Common myeloid progenitor, CD34-positive (primary cell): ENCODE measurements at regions not wholly inside any gene's neighbourhood (a gene's known extent, or its start where the extent isn't known, plus 50 kb on each side); places are given as distances from the start of the nearest gene placed in this dataset.

ENCODE experiments used
- CTCF ChIA-PET: fragments of 350-600 bp; sonication (Branson Sonifier 250); formaldehyde crosslinking; loops from one replicate; lab custom pipeline; 2021; ENCODE audit warnings: antibody characterized with exemption; lab: Charles Lee
- POLR2A ChIA-PET: fragments of 350-600 bp; sonication (Branson Sonifier 250); formaldehyde crosslinking; loops from one replicate; lab custom pipeline; 2021; ENCODE audit warnings: antibody characterized with exemption; lab: Charles Lee
- DNase-seq, 3 donors: peaks; one replicate each; pipeline versions ENCODE4 v3.0.0 to v3.0.0-alpha.2; 2013
- H3K27ac ChIP-seq, 2 experiments: 1 replicate in 1 of 2; 2 replicates in 1 of 2; pipeline ENCODE4 v1.7.0; 2013; ENCODE audit warnings: inconsistent platforms in 2 of 2, low read length in 2 of 2, mild to moderate bottlenecking in 2 of 2, low read depth in 1 of 2, moderate library complexity in 1 of 2; ENCODE audit not compliant: severe bottlenecking in 2 of 2, insufficient read depth in 1 of 2, poor library complexity in 1 of 2
- H3K27me3 ChIP-seq, 5 experiments: replicated peaks in 2 of 5; 1 replicate in 3 of 5; 2 replicates in 2 of 5; pipeline versions ENCODE4 v1.6.1 to v1.7.0; 2013; ENCODE audit warnings: low read length in 4 of 5, mild to moderate bottlenecking in 2 of 5, moderate library complexity in 2 of 5, inconsistent platforms in 1 of 5; ENCODE audit not compliant: insufficient read depth in 5 of 5, control insufficient read depth in 4 of 5
- H3K36me3 ChIP-seq, 4 experiments: 1 replicate in 2 of 4; 2 replicates in 2 of 4; pipeline versions ENCODE4 v1.6.1 to v1.7.0; 2013; ENCODE audit warnings: low read length in 3 of 4, control low read depth in 1 of 4, mild to moderate bottlenecking in 1 of 4; ENCODE audit not compliant: control insufficient read depth in 4 of 4, insufficient read depth in 4 of 4
- H3K4me1 ChIP-seq, 4 experiments: 1 replicate in 3 of 4; 2 replicates in 1 of 4; pipeline versions ENCODE4 v1.6.1 to v1.7.1; 2013; ENCODE audit warnings: low read length in 3 of 4, mild to moderate bottlenecking in 3 of 4, control low read depth in 1 of 4, inconsistent platforms in 1 of 4, moderate library complexity in 1 of 4; ENCODE audit not compliant: control insufficient read depth in 4 of 4, insufficient read depth in 4 of 4; ENCODE audit errors: control extremely low read depth in 1 of 4
- H3K4me3 ChIP-seq, 7 experiments: 1 replicate in 4 of 7; 2 replicates in 3 of 7; pipeline versions ENCODE4 v1.5.1 to v1.7.0; 2013; ENCODE audit warnings: mild to moderate bottlenecking in 7 of 7, low read length in 6 of 7, moderate library complexity in 6 of 7, inconsistent platforms in 2 of 7, low read depth in 2 of 7, control low read depth in 1 of 7; ENCODE audit not compliant: insufficient read depth in 4 of 7, control insufficient read depth in 1 of 7; ENCODE audit errors: extremely low read depth in 1 of 7
- H3K9me3 ChIP-seq, 5 experiments: 1 replicate in 4 of 5; 2 replicates in 1 of 5; pipeline versions ENCODE4 v1.6.1 to v1.7.1; 2013; ENCODE audit warnings: low read length in 4 of 5, mild to moderate bottlenecking in 2 of 5, inconsistent platforms in 1 of 5, low read depth in 1 of 5, moderate library complexity in 1 of 5; ENCODE audit not compliant: control insufficient read depth in 4 of 5, insufficient read depth in 2 of 5; ENCODE audit errors: control extremely low read depth in 1 of 5
- WGBS: methylation state at CpG from one replicate; pipeline ENCODE4 v1.1.5; 2013; ENCODE audit not compliant: insufficient coverage; 5-methylcytosine and 5-hydroxymethylcytosine counted together

DNA sequence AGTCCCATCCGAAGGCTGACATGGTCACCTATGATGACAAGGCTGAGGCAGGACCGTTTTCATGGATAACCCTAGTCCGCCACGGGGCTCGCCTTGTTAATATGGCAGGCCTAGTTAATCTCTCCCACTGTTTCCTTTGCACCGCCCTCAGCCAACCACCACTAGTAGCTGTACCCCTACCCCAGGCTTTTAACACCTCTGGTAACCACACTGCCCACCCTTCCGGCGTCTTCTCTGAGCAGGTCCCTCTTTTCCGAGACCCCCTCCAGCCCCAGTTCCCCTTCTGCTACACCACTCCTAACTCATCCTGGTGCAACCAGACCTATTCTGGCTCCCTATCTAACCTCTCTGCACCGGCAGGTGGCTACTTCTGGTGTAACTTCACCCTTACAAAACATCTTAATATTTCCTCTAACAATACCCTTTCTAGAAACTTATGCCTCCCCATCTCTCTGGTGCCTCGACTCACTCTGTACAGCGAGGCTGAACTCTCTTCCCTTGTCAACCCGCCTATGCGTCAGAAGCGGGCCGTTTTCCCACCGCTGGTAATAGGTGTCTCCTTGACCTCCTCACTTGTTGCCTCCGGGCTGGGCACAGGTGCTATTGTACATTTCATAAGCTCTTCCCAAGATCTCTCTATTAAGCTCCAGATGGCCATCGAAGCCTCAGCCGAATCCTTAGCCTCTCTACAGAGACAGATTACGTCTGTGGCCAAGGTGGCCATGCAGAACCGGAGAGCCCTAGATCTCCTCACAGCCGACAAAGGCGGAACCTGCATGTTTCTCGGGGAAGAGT, 964.4 kb downstream of the RPA4 start:
- H3K27ac ChIP-seq: no peak overlapping the region
- H3K36me3 ChIP-seq: no peaks in the 10 kb centered on the region
- CTCF ChIA-PET: no interaction called here
- H3K4me3 ChIP-seq: no peak overlapping the region
- H3K27me3 ChIP-seq: no peaks in the 10 kb centered on the region
- H3K4me1 ChIP-seq: no peaks in the 10 kb centered on the region
- 92% methylated on average over 25 of the region's 25 CpGs for WGBS
- no peak for DNase-seq
- H3K9me3 ChIP-seq: peaks cover 0 to 26% (median 5%) of the 10 kb centered on the region in 5 experiments
- POLR2A ChIA-PET: no interaction called here

DNA sequence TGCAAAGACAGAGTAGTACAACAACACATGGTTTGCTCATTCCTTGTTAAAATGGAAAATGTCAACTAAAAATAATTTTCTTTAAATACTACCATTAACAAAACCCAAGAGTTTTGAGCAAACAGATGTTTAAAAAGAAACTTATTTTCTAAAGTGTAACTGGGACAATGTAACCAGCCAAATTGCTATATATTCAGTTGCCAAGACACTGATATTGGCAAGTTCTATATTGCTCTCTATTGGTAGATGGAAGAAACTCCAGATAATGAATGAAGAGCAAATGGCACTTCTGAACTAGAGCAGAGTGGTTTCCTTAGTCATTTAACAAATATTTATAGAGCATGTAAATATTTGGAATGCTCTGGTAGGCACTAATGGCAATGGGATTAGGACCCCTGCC, 966.2 kb downstream of the RPA4 start:
- POLR2A ChIA-PET: no interaction called here
- no peak overlapping the region for H3K27ac ChIP-seq
- no peaks in the 10 kb centered on the region for H3K36me3 ChIP-seq
- no peaks in the 10 kb centered on the region for H3K4me1 ChIP-seq
- CTCF ChIA-PET: no interaction called here
- H3K4me3 ChIP-seq: no peak overlapping the region
- H3K9me3 ChIP-seq: peaks cover 0 to 14% (median 0%) of the 10 kb centered on the region in 5 experiments
- no peak for DNase-seq
- H3K27me3 ChIP-seq: no peaks in the 10 kb centered on the region

DNA sequence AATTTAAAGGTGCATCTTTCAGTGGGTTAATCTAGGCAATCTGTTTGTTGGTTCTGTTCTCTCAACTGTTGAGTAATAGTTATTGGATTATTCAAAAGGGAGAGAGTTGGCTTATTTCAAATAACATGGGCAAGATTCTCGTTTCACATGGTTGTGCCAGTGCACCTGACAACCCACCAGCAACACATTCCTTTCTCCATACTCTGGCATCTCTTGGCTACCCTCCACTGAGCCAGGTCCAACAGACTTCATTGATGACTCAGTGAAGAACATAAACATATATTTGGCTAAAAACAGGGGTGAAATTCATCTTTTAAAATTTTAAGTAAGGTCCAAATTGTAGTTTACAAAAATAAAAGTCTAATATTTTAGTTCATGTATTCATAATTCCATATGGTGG, 967.2 kb downstream of the RPA4 start:
- no peak overlapping the region for H3K27ac ChIP-seq
- CTCF ChIA-PET: no interaction called here
- DNase-seq: no peak
- no peaks in the 10 kb centered on the region for H3K27me3 ChIP-seq
- H3K4me1 ChIP-seq: no peaks in the 10 kb centered on the region
- WGBS: no CpG with 5 or more reads among the region's 1 CpG
- no peak overlapping the region for H3K4me3 ChIP-seq
- H3K36me3 ChIP-seq: no peaks in the 10 kb centered on the region
- POLR2A ChIA-PET: no interaction called here
- H3K9me3 ChIP-seq: peaks cover 0 to 8% (median 0%) of the 10 kb centered on the region in 5 experiments

DNA sequence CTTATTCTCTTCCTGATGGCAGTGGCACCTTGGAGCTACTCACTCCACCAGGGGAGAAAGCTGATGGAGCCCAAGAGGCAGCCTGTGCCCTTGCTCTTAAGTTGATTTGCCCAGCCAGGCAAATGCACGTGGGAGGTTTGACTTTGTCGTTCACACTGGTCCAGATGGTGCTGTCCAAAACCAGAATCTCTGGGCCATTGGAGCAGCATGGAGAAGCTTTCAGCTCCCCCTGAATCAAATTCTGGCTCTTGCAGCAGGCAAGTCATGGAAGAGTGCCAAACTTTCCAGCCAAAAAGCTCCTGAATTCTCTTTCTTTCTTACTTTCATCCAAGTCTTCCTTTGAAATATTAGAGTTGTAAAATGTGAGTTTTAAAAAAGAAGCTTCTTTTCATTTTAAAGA, 970.4 kb downstream of the RPA4 start:
- Histone ChIP-seq H3K27ac (no peak overlapping the region), H3K9me3 (no peaks in the 10 kb centered on the region), H3K4me3 (no peak overlapping the region), H3K4me1 (no peaks in the 10 kb centered on the region), H3K36me3 (no peaks in the 10 kb centered on the region), H3K27me3 (no peaks in the 10 kb centered on the region)
- ChIA-PET CTCF (no interaction called here), POLR2A (no interaction called here)
- DNase-seq: no peak
- WGBS: 84% methylated on average over 2 of the region's 2 CpGs

DNA sequence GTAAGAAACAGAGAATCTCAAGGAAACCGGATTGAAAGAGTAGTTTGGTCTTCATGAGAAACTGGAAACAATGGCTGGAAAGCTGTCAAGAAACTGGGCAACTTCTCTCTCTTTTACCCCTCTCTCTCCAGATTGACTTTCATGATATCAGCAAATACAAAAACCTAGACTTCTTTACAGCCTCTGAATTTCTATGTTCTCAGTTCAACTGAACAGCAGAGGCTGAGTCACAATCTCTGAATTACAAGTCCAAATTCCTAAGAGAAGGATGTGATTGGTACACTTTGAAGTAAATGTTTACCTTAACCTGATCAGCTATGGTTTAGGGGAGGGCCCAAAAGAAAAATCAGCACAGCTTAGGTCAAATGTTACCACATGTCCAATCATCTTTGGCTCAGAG, 974.9 kb downstream of the RPA4 start:
- Histone ChIP-seq H3K27ac (no peak overlapping the region), H3K4me3 (no peak overlapping the region), H3K36me3 (no peaks in the 10 kb centered on the region), H3K27me3 (no peaks in the 10 kb centered on the region), H3K9me3 (no peaks in the 10 kb centered on the region), H3K4me1 (no peaks in the 10 kb centered on the region)
- CTCF ChIA-PET: no interaction called here
- no peak for DNase-seq
- POLR2A ChIA-PET: no interaction called here
- no CpG with 5 or more reads among the region's 1 CpG for WGBS

DNA sequence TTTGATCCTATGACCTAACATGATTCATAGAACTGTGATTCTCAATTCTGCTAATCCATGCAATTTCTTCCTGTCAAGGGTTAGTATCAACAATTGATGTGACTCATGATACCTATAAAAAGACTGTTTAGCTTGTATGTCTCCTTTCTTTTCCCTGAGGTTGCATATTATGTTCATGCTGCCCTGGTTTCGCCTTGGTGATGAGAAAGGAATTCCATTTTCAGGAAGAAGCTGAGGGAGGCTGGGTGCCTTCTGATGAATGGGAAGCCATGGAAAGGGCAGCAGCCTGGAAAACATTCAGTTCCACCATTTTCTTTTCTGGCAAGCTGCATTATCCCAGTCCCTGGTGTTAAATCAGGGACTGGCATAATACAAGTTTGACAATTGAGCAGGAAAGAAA, 976.5 kb downstream of the RPA4 start:
- ChIA-PET POLR2A (no interaction called here), CTCF (no interaction called here)
- no peak for DNase-seq
- Histone ChIP-seq H3K27me3 (no peaks in the 10 kb centered on the region), H3K9me3 (peaks cover 0 to 2% (median 0%) of the 10 kb centered on the region in 5 experiments), H3K36me3 (no peaks in the 10 kb centered on the region), H3K4me3 (no peak overlapping the region), H3K4me1 (no peaks in the 10 kb centered on the region), H3K27ac (no peak overlapping the region)
- WGBS: 100% methylated on average over 1 of the region's 1 CpG

DNA sequence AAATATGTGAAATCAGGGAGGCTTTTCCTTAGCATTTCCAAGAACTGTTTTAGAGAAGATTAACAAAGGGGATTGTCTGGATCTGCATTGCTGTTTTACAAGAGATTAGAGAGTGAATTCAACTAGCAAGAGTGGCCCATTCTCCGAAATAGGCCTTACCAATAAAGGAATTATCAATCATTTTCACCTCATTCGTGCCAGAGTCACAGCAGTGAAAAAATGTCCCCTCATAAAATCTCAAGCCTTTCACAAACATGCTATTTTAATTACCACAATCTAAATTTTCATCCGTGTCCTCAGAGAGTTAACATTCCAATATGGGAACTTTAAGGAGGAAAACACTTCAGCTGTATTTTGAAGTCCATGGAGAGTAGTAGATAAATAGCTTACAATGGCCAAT, 979.6 kb downstream of the RPA4 start:
- Histone ChIP-seq H3K4me3 (no peak overlapping the region), H3K36me3 (no peaks in the 10 kb centered on the region), H3K27me3 (no peaks in the 10 kb centered on the region), H3K27ac (no peak overlapping the region), H3K4me1 (no peaks in the 10 kb centered on the region), H3K9me3 (peaks cover 0 to 2% (median 0%) of the 10 kb centered on the region in 5 experiments)
- ChIA-PET POLR2A (no interaction called here), CTCF (no interaction called here)
- 100% methylated on average over 1 of the region's 3 CpGs for WGBS
- DNase-seq: no peak
